GM21723 (cell line): ENCODE measurements at regions not wholly inside any gene's neighbourhood (a gene's known extent, or its start where the extent isn't known, plus 50 kb on each side); places are given as distances from the start of the nearest gene placed in this dataset.
"Not testable (repeated sequence)": the region's sequence is repeated elsewhere in the genome, so short reads cannot be mapped to it uniquely, and the experiment has no call there.

ENCODE experiments used
- ATAC-seq: cut with Tn5 transposase; IDR thresholded peaks from one replicate; pipeline ENCODE4 v1.9.1; 2021; ENCODE audit warnings: mild to moderate bottlenecking, moderate library complexity; ENCODE audit not compliant: unreplicated experiment

GRCh38 chrX:46029777-46030176 lies 515.4 kb downstream of the ZNF674 start:
- ATAC-seq = no peak

GRCh38 chrX:46016296-46016695 lies 528.9 kb downstream of the ZNF674 start:
- ATAC-seq = no peak

- ATAC-seq = no peak
Observed at GRCh38 chrX:46015653-46016052, 529.6 kb downstream of the ZNF674 start.

GRCh38 chrX:45992402-45993123 lies 552.7 kb downstream of the ZNF674 start:
- no peak for ATAC-seq

- no peak for ATAC-seq
Observed at GRCh38 chrX:45986971-45987370, 558.2 kb downstream of the ZNF674 start.

GRCh38 chrX:45986081-45986480 lies 559.1 kb downstream of the ZNF674 start:
- ATAC-seq = no peak

GRCh38 chrX:45982958-45983727 lies 562.1 kb downstream of the ZNF674 start:
- ATAC-seq = not testable (repeated sequence)

GRCh38 chrX:45980726-45981125 lies 564.5 kb downstream of the ZNF674 start:
- no peak for ATAC-seq

- ATAC-seq = no peak
Observed at GRCh38 chrX:45975633-45976032, 569.6 kb downstream of the ZNF674 start.

- no peak for ATAC-seq
Observed at GRCh38 chrX:45972636-45973035, 572.6 kb downstream of the ZNF674 start.

GRCh38 chrX:45959567-45959966 lies 585.7 kb downstream of the ZNF674 start:
- no peak for ATAC-seq

GRCh38 chrX:45956191-45956870 lies 588.9 kb downstream of the ZNF674 start:
- ATAC-seq = no peak

- no peak for ATAC-seq
Observed at GRCh38 chrX:45955661-45956060, 589.6 kb downstream of the ZNF674 start.

- ATAC-seq = no peak
Observed at GRCh38 chrX:45954026-45954425, 591.2 kb downstream of the ZNF674 start.

GRCh38 chrX:45952030-45952429 lies 593.2 kb downstream of the ZNF674 start:
- no peak for ATAC-seq

GRCh38 chrX:45935408-45935807 lies 609.8 kb downstream of the ZNF674 start:
- no peak for ATAC-seq

GRCh38 chrX:45912316-45912715 lies 632.9 kb downstream of the ZNF674 start:
- no peak for ATAC-seq

GRCh38 chrX:45907786-45908185 lies 637.4 kb downstream of the ZNF674 start:
- ATAC-seq = no peak

- no peak for ATAC-seq
Observed at GRCh38 chrX:45903781-45904201, 641.4 kb downstream of the ZNF674 start.

- no peak for ATAC-seq
Observed at GRCh38 chrX:45900766-45901615, 644.2 kb downstream of the ZNF674 start.
